CD4-positive, alpha-beta T cell (primary cell): ENCODE measurements at regions not wholly inside any gene's neighbourhood (a gene's known extent, or its start where the extent isn't known, plus 50 kb on each side); places are given as distances from the start of the nearest gene placed in this dataset.

Experiments
- ATAC-seq: fragments of 200-7000 bp; cut with Tn5 transposase; one replicate; pipeline ENCODE4 v1.10.0; 2022; ENCODE audit warnings: mild to moderate bottlenecking; ENCODE audit not compliant: poor library complexity
- CTCF ChIA-PET: fragments of 350-600 bp; sonication (Branson Sonifier 250); formaldehyde crosslinking; loops from one replicate; lab custom pipeline; 2021; ENCODE audit warnings: antibody characterized with exemption, inconsistent platforms; lab: Charles Lee
- POLR2A ChIA-PET: fragments of 350-600 bp; sonication (Branson Sonifier 250); formaldehyde crosslinking; loops from one replicate; lab custom pipeline; 2021; ENCODE audit warnings: antibody characterized with exemption, inconsistent platforms; lab: Charles Lee
- DNase-seq, 14 experiments: peaks; one replicate each; pipeline ENCODE4 v3.0.0-alpha.2; 2013 to 2020; ENCODE audit warnings: mixed read lengths in 2 of 14
- H3K27ac ChIP-seq, 2 donors: one replicate each; pipeline versions ENCODE4 v1.5.1 to v1.7.0; 2013; ENCODE audit warnings: low read length in 2 of 2, low read depth in 1 of 2, mild to moderate bottlenecking in 1 of 2
- H3K27me3 ChIP-seq, 2 experiments: 1 replicate in 1 of 2; 2 replicates in 1 of 2; pipeline versions ENCODE4 v1.6.1 to v1.7.0; 2013; ENCODE audit warnings: low read length in 2 of 2, control low read depth in 1 of 2, mild to moderate bottlenecking in 1 of 2, moderate library complexity in 1 of 2; ENCODE audit not compliant: insufficient read depth in 2 of 2, control insufficient read depth in 1 of 2
- H3K36me3 ChIP-seq: one replicate; pipeline ENCODE4 v1.6.1; 2013; ENCODE audit warnings: low read length, control low read depth; ENCODE audit not compliant: insufficient read depth
- H3K4me1 ChIP-seq: one replicate; pipeline ENCODE4 v1.6.1; 2013; ENCODE audit warnings: low read length, control low read depth; ENCODE audit not compliant: insufficient read depth
- H3K4me3 ChIP-seq: one replicate; pipeline ENCODE4 v1.5.1; 2013; ENCODE audit warnings: mild to moderate bottlenecking, low read length, moderate library complexity
- H3K9me3 ChIP-seq, 2 experiments: 1 replicate in 1 of 2; 2 replicates in 1 of 2; pipeline versions ENCODE4 v1.6.1 to v1.7.0; 2013; ENCODE audit warnings: low read length in 2 of 2, mild to moderate bottlenecking in 2 of 2, control low read depth in 1 of 2, moderate library complexity in 1 of 2; ENCODE audit not compliant: control insufficient read depth in 1 of 2, insufficient read depth in 1 of 2
- H3K27ac Mint-ChIP-seq: one replicate; pipeline ENCODE4 v1.8.0; 2020; ENCODE audit warnings: mixed read lengths
- H3K27me3 Mint-ChIP-seq: one replicate; pipeline ENCODE4 v1.8.0; 2021; ENCODE audit warnings: mixed read lengths
- H3K36me3 Mint-ChIP-seq: one replicate; pipeline ENCODE4 v1.8.0; 2021; ENCODE audit warnings: low read depth, mixed read lengths
- H3K4me1 Mint-ChIP-seq: one replicate; pipeline ENCODE4 v1.8.0; 2021; ENCODE audit warnings: low read depth, mixed read lengths
- H3K4me3 Mint-ChIP-seq: one replicate; pipeline ENCODE4 v1.8.0; 2020; ENCODE audit warnings: mild to moderate bottlenecking, mixed read lengths
- H3K9me3 Mint-ChIP-seq: one replicate; pipeline ENCODE4 v1.8.0; 2020; ENCODE audit warnings: mixed read lengths
- intact Hi-C, 2 experiments: fragments of 100-400 bp; cut with DNase I in 1 of 2; cut with micrococcal nuclease in 1 of 2; formaldehyde crosslinking; loops; one replicate each; pipeline versions ENCODE4 v1.15.1 to v1.9.0; 2023 to 2025; cut with DNase I, micrococcal nuclease
- TF ChIP-seq, protein P1 (sequence below): fragments of 200-600 bp; IDR thresholded peaks from one replicate; pipeline ENCODE4 v1.8.0; 2022; ENCODE audit warnings: antibody characterized with exemption, mild to moderate bottlenecking

DNA sequence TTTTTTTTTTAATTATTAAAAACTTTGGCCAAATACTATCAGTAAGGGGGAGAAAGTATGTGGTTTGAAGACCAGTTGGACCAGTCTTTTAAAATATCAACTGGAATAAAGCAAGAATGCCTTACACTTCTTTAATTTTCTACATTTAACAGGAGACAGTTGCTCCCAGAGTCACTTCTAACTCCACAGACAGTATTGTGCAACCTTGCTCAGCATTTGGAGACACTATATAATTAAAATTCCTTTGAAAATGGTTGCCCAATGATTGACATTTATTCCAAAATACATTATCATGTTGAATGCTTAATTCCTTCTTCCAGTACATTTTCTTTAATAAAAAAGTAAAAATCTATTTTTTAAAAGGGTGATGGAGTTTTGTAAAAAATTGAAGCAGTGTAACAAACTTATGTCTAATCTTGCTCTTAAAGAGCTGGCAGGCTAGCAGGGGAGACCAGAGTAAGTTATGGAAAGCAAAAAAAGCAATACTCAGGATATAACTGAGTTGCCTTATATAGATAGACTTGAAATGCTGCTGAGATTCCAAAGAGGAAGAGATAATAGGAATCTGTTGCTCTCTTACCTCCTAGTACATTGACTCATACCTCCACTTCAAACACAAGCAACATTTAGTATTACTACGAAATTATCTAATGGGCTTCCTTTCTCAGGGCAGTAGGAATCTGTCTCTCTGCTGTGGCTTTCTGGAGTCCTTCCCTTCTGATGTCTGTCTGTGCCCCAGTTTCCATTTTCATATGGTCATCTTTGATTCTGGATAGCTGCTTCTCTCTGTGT lies 69.7 kb upstream of the RGL1 start:
- POLR2A ChIA-PET: no interaction called here
- H3K27ac ChIP-seq: no peak overlapping the region
- no peaks in the 10 kb centered on the region for H3K4me1 ChIP-seq
- TF ChIP-seq, protein P1, sequence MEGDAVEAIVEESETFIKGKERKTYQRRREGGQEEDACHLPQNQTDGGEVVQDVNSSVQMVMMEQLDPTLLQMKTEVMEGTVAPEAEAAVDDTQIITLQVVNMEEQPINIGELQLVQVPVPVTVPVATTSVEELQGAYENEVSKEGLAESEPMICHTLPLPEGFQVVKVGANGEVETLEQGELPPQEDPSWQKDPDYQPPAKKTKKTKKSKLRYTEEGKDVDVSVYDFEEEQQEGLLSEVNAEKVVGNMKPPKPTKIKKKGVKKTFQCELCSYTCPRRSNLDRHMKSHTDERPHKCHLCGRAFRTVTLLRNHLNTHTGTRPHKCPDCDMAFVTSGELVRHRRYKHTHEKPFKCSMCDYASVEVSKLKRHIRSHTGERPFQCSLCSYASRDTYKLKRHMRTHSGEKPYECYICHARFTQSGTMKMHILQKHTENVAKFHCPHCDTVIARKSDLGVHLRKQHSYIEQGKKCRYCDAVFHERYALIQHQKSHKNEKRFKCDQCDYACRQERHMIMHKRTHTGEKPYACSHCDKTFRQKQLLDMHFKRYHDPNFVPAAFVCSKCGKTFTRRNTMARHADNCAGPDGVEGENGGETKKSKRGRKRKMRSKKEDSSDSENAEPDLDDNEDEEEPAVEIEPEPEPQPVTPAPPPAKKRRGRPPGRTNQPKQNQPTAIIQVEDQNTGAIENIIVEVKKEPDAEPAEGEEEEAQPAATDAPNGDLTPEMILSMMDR: no peak
- no peaks in the 10 kb centered on the region for H3K27me3 ChIP-seq
- no peak overlapping the region for H3K27ac Mint-ChIP-seq
- no peak overlapping the region for H3K4me3 ChIP-seq
- H3K36me3 Mint-ChIP-seq: no peaks in the 10 kb centered on the region
- no peaks in the 10 kb centered on the region for H3K9me3 Mint-ChIP-seq
- H3K4me1 Mint-ChIP-seq: no peaks in the 10 kb centered on the region
- H3K36me3 ChIP-seq: no peaks in the 10 kb centered on the region
- intact Hi-C loops: no loop called here
- H3K9me3 ChIP-seq: no peaks in the 10 kb centered on the region
- no peak for DNase-seq
- H3K27me3 Mint-ChIP-seq: no peaks in the 10 kb centered on the region
- H3K4me3 Mint-ChIP-seq: no peak overlapping the region
- CTCF ChIA-PET: no interaction called here
- no peak for ATAC-seq

DNA sequence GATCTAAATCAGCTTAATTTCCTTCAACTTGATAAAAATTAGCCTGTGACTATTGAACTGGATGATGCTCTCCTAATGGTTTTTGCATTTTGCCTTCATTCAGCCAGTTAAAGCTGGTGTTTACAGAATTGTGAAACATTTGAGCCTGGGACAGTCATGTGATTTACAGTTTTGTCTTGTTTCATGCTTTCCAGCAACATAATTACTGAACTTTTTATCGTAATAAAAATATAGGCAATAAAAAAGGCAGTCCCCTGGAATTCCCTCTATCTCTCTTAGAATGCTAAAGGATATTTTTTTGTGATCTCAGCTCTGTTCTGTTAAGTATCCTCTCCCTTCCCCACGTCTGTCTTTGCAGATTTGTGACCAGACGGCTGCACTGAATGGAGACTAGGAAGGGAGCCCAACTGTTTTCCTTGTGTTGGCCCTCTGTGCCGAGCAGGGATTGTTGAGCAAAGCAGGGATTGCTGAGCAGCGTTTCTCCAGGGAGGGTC lies 70.3 kb upstream of the RGL1 start:
- H3K4me1 Mint-ChIP-seq: no peaks in the 10 kb centered on the region
- no peak for ATAC-seq
- TF ChIP-seq, protein P1: no peak
- no peak overlapping the region for H3K27ac Mint-ChIP-seq
- Histone ChIP-seq H3K36me3 (no peaks in the 10 kb centered on the region), H3K9me3 (no peaks in the 10 kb centered on the region), H3K27me3 (no peaks in the 10 kb centered on the region), H3K27ac (no peak overlapping the region), H3K4me3 (no peak overlapping the region), H3K4me1 (no peaks in the 10 kb centered on the region)
- H3K36me3 Mint-ChIP-seq: no peaks in the 10 kb centered on the region
- H3K4me3 Mint-ChIP-seq: no peak overlapping the region
- no peak for DNase-seq
- no peaks in the 10 kb centered on the region for H3K27me3 Mint-ChIP-seq
- intact Hi-C loops: no loop called here
- ChIA-PET POLR2A (no interaction called here), CTCF (interaction anchor here (1.2 kb wide), 1 partner anchor 182 kb away, joined by 4 read pairs; no protein-coding TSS in a partner anchor)
- H3K9me3 Mint-ChIP-seq: no peaks in the 10 kb centered on the region

DNA sequence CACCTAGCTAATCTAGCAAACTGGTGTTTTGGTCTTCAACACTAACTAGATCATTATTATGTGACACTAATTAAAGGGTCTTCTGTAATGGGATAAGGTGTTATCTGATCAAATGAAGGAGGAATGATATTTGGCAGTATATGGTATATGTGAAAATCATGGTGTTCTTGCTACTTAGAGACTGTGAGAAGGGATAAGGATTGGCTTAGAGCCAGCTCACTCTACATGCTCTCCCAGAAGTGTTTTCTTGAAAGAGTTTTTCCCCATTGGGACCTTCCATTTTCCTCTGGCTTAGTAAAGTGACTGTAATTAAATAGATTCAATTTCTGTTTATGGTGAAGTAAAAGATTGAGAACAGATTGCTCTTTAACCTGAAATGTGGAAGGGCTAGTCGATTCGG lies 71.2 kb upstream of the RGL1 start:
- no peaks in the 10 kb centered on the region for H3K36me3 ChIP-seq
- POLR2A ChIA-PET: no interaction called here
- intact Hi-C loops: no loop called here

More for the DNA sequence above, 71.2 kb upstream of the RGL1 start:
- ATAC-seq (no peak), DNase-seq (no peak)
- CTCF ChIA-PET: interaction anchor here (1.2 kb wide), 1 partner anchor 183 kb away, joined by 4 read pairs; no protein-coding TSS in a partner anchor
- no peaks in the 10 kb centered on the region for H3K4me1 ChIP-seq
- no peaks in the 10 kb centered on the region for H3K27me3 ChIP-seq
- TF ChIP-seq, protein P1: no peak
- no peak overlapping the region for H3K27ac ChIP-seq
- Mint-ChIP-seq H3K36me3 (no peaks in the 10 kb centered on the region), H3K4me1 (no peaks in the 10 kb centered on the region), H3K27ac (no peak overlapping the region), H3K9me3 (no peaks in the 10 kb centered on the region), H3K4me3 (no peak overlapping the region), H3K27me3 (no peaks in the 10 kb centered on the region)
- no peaks in the 10 kb centered on the region for H3K9me3 ChIP-seq
- no peak overlapping the region for H3K4me3 ChIP-seq
